ENCODE measurements at regions not wholly inside any gene's neighbourhood (a gene's known extent, or its start where the extent isn't known, plus 50 kb on each side); places are given as distances from the start of the nearest gene placed in this dataset.

DNA sequence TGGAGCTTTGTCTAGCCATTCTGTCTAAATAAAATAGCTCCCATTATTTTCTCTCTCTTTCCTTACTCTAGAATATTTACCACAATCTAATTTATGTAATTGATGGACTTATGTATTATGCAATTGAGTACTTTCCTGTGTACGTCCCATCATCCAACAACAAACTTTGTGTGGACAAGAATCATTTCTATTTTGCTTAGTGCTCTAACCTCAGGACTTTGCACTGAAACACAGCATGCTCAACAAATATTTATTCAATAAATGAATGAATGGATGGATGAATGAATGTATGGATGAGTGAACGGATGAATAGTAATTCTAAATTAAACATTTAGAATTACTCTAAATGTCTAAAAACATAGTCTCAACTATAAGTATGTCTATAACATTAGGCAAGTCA, 115.2 kb upstream of the RORA start (continued):
- no peak for TF ChIP-seq NR4A1 (CRISPR knock-in tag; IDR thresholded peaks at IDR 0.05)
- no peak for TF ChIP-seq NR4A1 (tag; IDR thresholded peaks at IDR 0.05)
- TF ChIP-seq TAF1 (IDR thresholded peaks at IDR 0.05; ENCODE audit: control insufficient read depth, extremely low read depth, insufficient read depth, low read length, severe bottlenecking), result no peak

- ATAC-seq (no peak), FAIRE-seq (no peak), DNase-seq (ENCODE audit: extremely low read depth in 1 of 4, low spot score in 3 of 4) (no peak)
- no peak overlapping the region for H3K4me3 ChIP-seq
- BruUV-seq (replicated peaks), result no TSS peak
- H3K9me1 ChIP-seq (ENCODE audit: control insufficient read depth, insufficient read depth, low read length), result no peaks in the 10 kb centered on the region
- ChIA-PET CTCF (ENCODE audit: low intra/inter-chr PET ratio) (no interaction called here), POLR2A (no interaction called here)
- in situ Hi-C loops (cut with MboI), result no loop called here
- no peak overlapping the region for H2AFZ ChIP-seq (ENCODE audit: low read depth, low read length)
- no peak overlapping the region for H3K27ac ChIP-seq (ENCODE audit: extremely low read depth, low read depth, low read length)
- 0% methylated on average over 2 of the region's 2 CpGs for WGBS (ENCODE audit: insufficient coverage, low coverage, missing lambda C conversion rate)
- H3K9ac ChIP-seq (ENCODE audit: insufficient read depth in 1 of 2, low read depth in 2 of 2, low read length in 2 of 2), result no peak overlapping the region
- no peaks in the 10 kb centered on the region for H3K4me1 ChIP-seq (replicated peaks in 1 of 2; ENCODE audit: control insufficient read depth in 2 of 2, insufficient read depth in 2 of 2, low read length in 2 of 2)
- intact Hi-C loops (cut with micrococcal nuclease), result no loop called here
- H3K79me2 ChIP-seq (ENCODE audit: control insufficient read depth, insufficient read depth, low read length), result no peaks in the 10 kb centered on the region
- no peaks in the 10 kb centered on the region for H3K9me3 ChIP-seq (replicated peaks; ENCODE audit: control insufficient read depth, insufficient read depth, low read depth, low read length)
- TF ChIP-seq ZNF778 (CRISPR knock-in tag; IDR thresholded peaks at IDR 0.05), result no peak
- TF ChIP-seq KLF16 (IDR thresholded peaks at IDR 0.05), result no peak
- TF ChIP-seq PTRF (tag; IDR thresholded peaks at IDR 0.05), result no peak
- no peak for TF ChIP-seq CBFB (CRISPR knock-in tag; IDR thresholded peaks at IDR 0.05)
- no peak for TF ChIP-seq ZNF79 (CRISPR knock-in tag; IDR thresholded peaks at IDR 0.05; ENCODE audit: low read depth)
- no peak for TF ChIP-seq HBP1 (CRISPR knock-in tag; IDR thresholded peaks at IDR 0.05)
- TF ChIP-seq NRF1 (conservative IDR thresholded peaks at IDR 0.05 in 1 of 2, IDR thresholded peaks at IDR 0.05 in 1 of 2), result no peak
- no peak for TF ChIP-seq ZNF146 (CRISPR knock-in tag; IDR thresholded peaks at IDR 0.05; ENCODE audit: unreplicated experiment)
- no peak for TF ChIP-seq ZNF121 (CRISPR knock-in tag; conservative IDR thresholded peaks at IDR 0.05)
- no peak for TF ChIP-seq BRF1 (IDR thresholded peaks at IDR 0.05; ENCODE audit: borderline replicate concordance, extremely low read depth, insufficient read length)
- TF ChIP-seq PRPF4 (IDR thresholded peaks at IDR 0.05; ENCODE audit: insufficient read depth, low read depth, low read length, poor library complexity, severe bottlenecking), result no peak
- no peak for TF ChIP-seq DDX20 (tag; IDR thresholded peaks at IDR 0.05; ENCODE audit: low read depth)
- H4K20me1 ChIP-seq (replicated peaks; ENCODE audit: control insufficient read depth, insufficient read depth, low read length), result no peaks in the 10 kb centered on the region
- no peak overlapping the region for H3K4me2 ChIP-seq (ENCODE audit: insufficient read depth, low read length)
- H3K27me3 ChIP-seq (ENCODE audit: control insufficient read depth in 2 of 2, insufficient read depth in 2 of 2, low read length in 2 of 2), result no peaks in the 10 kb centered on the region
- H3K36me3 ChIP-seq (ENCODE audit: control insufficient read depth, insufficient read depth, low read length), result no peaks in the 10 kb centered on the region
Observed at GRCh38 chr15:61342390-61342789, 113.3 kb upstream of the RORA start.

Measured in K562 (cell line).